OCI-LY1 (cell line): ENCODE measurements at regions not wholly inside any gene's neighbourhood (a gene's known extent, or its start where the extent isn't known, plus 50 kb on each side); places are given as distances from the start of the nearest gene placed in this dataset.

Experiments used
- H2AFZ ChIP-seq: fragments of 200-600 bp; sonication (generic), shearing (Covaris generic); 2 replicates; pipeline ENCODE4 v1.6.0; 2014; ENCODE audit warnings: antibody characterized with exemption, mild to moderate bottlenecking, low read length
- H3F3A ChIP-seq: fragments of 200-600 bp; sonication (generic), shearing (Covaris generic); 2 replicates; pipeline ENCODE4 v1.6.0; 2014; ENCODE audit warnings: mild to moderate bottlenecking, antibody characterized with exemption, low read length, moderate library complexity; ENCODE audit not compliant: insufficient read depth
- H3K27ac ChIP-seq: fragments of 200-600 bp; sonication (generic); 2 replicates; pipeline ENCODE4 v1.5.1; 2014; ENCODE audit warnings: low read length, mixed run types, mild to moderate bottlenecking, low read depth; ENCODE audit not compliant: poor library complexity, severe bottlenecking
- H3K27me3 ChIP-seq: fragments of 200-600 bp; sonication (generic); 2 replicates; pipeline ENCODE4 v1.6.0; 2014; ENCODE audit warnings: antibody characterized with exemption, mild to moderate bottlenecking, low read length, moderate library complexity; ENCODE audit not compliant: insufficient read depth
- H3K36me3 ChIP-seq: fragments of 200-600 bp; sonication (generic); 2 replicates; pipeline ENCODE4 v1.6.1; 2014; ENCODE audit warnings: mild to moderate bottlenecking, antibody characterized with exemption, low read length, moderate library complexity, mixed read lengths; ENCODE audit not compliant: insufficient read depth
- H3K4me1 ChIP-seq: fragments of 200-600 bp; sonication (generic); 2 replicates; pipeline ENCODE4 v1.5.1; 2014; ENCODE audit warnings: mild to moderate bottlenecking, low read length, moderate library complexity; ENCODE audit not compliant: insufficient read depth, severe bottlenecking
- H3K4me2 ChIP-seq: fragments of 200-600 bp; sonication (generic), shearing (Covaris generic); 2 replicates; pipeline ENCODE4 v1.6.1; 2014; ENCODE audit warnings: low read length
- H3K4me3 ChIP-seq: fragments of 200-600 bp; sonication (generic); 2 replicates; pipeline ENCODE4 v1.5.1; 2014; ENCODE audit warnings: low read length, low read depth, mild to moderate bottlenecking, mixed read lengths; ENCODE audit not compliant: poor library complexity, severe bottlenecking
- H3K79me2 ChIP-seq: fragments of 200-600 bp; shearing (Covaris generic); 2 replicates; pipeline ENCODE4 v1.6.1; 2016; ENCODE audit warnings: mixed run types, low read length, mixed read lengths; ENCODE audit not compliant: insufficient read depth
- H3K9ac ChIP-seq: fragments of 200-600 bp; sonication (generic), shearing (Covaris generic); 2 replicates; pipeline ENCODE4 v1.6.1; 2014; ENCODE audit warnings: mild to moderate bottlenecking, low read length, mixed read lengths
- H3K9me2 ChIP-seq: fragments of 200-600 bp; sonication (generic), shearing (Covaris generic); 2 replicates; pipeline ENCODE4 v1.6.1; 2014; ENCODE audit warnings: low read depth, mild to moderate bottlenecking, low read length, mixed read lengths
- H3K9me3 ChIP-seq: fragments of 200-600 bp; shearing (Covaris generic); 2 replicates; pipeline ENCODE4 v1.6.1; 2014; ENCODE audit warnings: low read length, mixed read lengths
- H4K20me1 ChIP-seq: fragments of 200-600 bp; sonication (generic), shearing (Covaris generic); 2 replicates; pipeline ENCODE4 v1.6.0; 2016; ENCODE audit warnings: mild to moderate bottlenecking, low read length; ENCODE audit not compliant: insufficient read depth
- EZH2 ChIP-seq: fragments of 200-600 bp; sonication (generic), shearing (Covaris generic); IDR thresholded peaks from 2 replicates; pipeline ENCODE4 v1.8.0; 2017; ENCODE audit warnings: borderline replicate concordance, mixed run types, mild to moderate bottlenecking, antibody characterized with exemption, low read length, moderate library complexity, mixed read lengths
- TF ChIP-seq, protein P1 (sequence below): fragments of 200-600 bp; sonication (generic), shearing (Covaris generic); IDR thresholded peaks from 2 replicates; pipeline ENCODE4 v1.5.1; 2017; ENCODE audit warnings: mild to moderate bottlenecking, antibody characterized with exemption, low read length, moderate library complexity, mixed read lengths

DNA sequence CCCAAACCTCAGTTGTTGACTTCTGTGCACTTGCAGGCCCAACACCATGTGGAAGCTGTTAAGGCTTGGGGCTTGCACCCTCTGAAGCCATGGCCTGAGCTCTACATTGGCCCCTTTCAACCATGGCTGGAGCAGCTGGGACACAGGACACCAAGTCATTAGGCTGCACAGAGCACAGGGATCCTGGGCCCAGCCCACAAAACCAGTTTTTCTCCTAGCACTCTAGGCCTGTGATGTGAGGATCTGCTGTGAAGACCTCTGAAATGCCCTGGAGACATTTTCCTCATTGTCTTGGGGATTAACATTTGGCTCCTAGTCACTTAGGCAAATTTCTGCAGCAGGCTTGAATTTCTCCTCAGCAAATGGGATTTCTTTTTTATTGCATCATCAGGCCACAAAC lies 1255.7 kb downstream of the ZPLD1 start:
- no peaks in the 10 kb centered on the region for H3K27me3 ChIP-seq
- no peak overlapping the region for H3K27ac ChIP-seq
- no peaks in the 10 kb centered on the region for H3K79me2 ChIP-seq
- H4K20me1 ChIP-seq: no peaks in the 10 kb centered on the region
- no peaks in the 10 kb centered on the region for H3K4me1 ChIP-seq
- no peak overlapping the region for H2AFZ ChIP-seq
- H3K36me3 ChIP-seq: no peaks in the 10 kb centered on the region
- no peaks in the 10 kb centered on the region for H3K9me3 ChIP-seq
- TF ChIP-seq EZH2: no peak
- TF ChIP-seq, protein P1, sequence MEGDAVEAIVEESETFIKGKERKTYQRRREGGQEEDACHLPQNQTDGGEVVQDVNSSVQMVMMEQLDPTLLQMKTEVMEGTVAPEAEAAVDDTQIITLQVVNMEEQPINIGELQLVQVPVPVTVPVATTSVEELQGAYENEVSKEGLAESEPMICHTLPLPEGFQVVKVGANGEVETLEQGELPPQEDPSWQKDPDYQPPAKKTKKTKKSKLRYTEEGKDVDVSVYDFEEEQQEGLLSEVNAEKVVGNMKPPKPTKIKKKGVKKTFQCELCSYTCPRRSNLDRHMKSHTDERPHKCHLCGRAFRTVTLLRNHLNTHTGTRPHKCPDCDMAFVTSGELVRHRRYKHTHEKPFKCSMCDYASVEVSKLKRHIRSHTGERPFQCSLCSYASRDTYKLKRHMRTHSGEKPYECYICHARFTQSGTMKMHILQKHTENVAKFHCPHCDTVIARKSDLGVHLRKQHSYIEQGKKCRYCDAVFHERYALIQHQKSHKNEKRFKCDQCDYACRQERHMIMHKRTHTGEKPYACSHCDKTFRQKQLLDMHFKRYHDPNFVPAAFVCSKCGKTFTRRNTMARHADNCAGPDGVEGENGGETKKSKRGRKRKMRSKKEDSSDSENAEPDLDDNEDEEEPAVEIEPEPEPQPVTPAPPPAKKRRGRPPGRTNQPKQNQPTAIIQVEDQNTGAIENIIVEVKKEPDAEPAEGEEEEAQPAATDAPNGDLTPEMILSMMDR: no peak
- no peaks in the 10 kb centered on the region for H3K9me2 ChIP-seq
- H3K9ac ChIP-seq: no peak overlapping the region
- H3F3A ChIP-seq: no peaks in the 10 kb centered on the region
- no peak overlapping the region for H3K4me3 ChIP-seq
- H3K4me2 ChIP-seq: no peak overlapping the region

DNA sequence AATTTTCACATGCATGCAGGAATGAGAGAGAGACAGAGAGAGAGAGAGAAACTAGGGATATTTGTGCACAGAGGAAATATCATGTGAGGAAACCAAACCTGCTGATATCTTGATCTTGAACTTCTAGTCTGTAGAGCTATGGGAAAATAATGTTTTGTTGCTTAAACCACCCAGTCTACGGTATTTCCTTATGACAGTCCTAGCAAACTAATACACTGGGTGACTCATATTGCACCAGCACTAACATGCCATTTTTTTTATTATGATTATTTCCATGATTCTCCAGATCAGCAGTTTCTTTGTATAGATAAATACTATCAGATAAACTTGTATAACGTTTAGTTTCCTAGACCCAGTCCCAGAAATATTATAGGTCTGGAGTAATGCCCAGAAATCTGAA lies 1259.0 kb downstream of the ZPLD1 start:
- no peaks in the 10 kb centered on the region for H3K4me1 ChIP-seq
- H4K20me1 ChIP-seq: no peaks in the 10 kb centered on the region
- H3K9ac ChIP-seq: no peak overlapping the region
- no peak overlapping the region for H3K27ac ChIP-seq
- H3F3A ChIP-seq: no peaks in the 10 kb centered on the region
- no peaks in the 10 kb centered on the region for H3K9me2 ChIP-seq
- no peaks in the 10 kb centered on the region for H3K27me3 ChIP-seq
- no peak overlapping the region for H3K4me2 ChIP-seq
- H3K36me3 ChIP-seq: no peaks in the 10 kb centered on the region
- H3K79me2 ChIP-seq: no peaks in the 10 kb centered on the region
- H3K4me3 ChIP-seq: no peak overlapping the region
- TF ChIP-seq EZH2: no peak
- TF ChIP-seq, protein P1: no peak
- no peak overlapping the region for H2AFZ ChIP-seq
- no peaks in the 10 kb centered on the region for H3K9me3 ChIP-seq

DNA sequence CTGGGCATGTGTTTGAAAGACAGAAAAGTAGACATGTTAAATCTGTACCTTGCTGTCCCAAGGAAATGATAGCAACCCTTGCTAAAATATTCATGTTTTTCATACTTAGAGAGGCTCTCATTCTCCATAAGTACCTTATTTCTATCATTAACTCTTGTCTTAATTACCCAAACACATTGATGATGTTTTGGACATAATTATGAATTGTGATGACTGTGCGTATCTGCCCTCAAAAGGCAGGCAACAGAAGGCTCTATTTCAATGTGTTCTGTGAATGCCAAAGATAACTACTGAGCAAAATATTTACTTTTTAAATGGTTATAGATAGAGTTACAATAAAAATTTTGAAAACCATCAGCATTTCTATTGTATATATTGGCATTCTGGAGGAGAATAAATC lies 1263.8 kb downstream of the ZPLD1 start:
- Histone ChIP-seq H3K4me2 (no peak overlapping the region), H3K36me3 (no peaks in the 10 kb centered on the region), H3K9me3 (no peaks in the 10 kb centered on the region), H3K4me3 (no peak overlapping the region), H4K20me1 (no peaks in the 10 kb centered on the region), H2AFZ (no peak overlapping the region), H3K79me2 (no peaks in the 10 kb centered on the region), H3K9me2 (no peaks in the 10 kb centered on the region), H3F3A (no peaks in the 10 kb centered on the region), H3K27me3 (no peaks in the 10 kb centered on the region), H3K27ac (no peak overlapping the region), H3K9ac (no peak overlapping the region), H3K4me1 (no peaks in the 10 kb centered on the region)
- TF ChIP-seq, protein P1: no peak
- no peak for TF ChIP-seq EZH2
